HCT116 (cell line): ENCODE measurements at regions not wholly inside any gene's neighbourhood (a gene's known extent, or its start where the extent isn't known, plus 50 kb on each side); places are given as distances from the start of the nearest gene placed in this dataset.

Source experiments
- ATAC-seq: fragments of 200-7000 bp; cut with Tn5 transposase; 2 replicates; pipeline ENCODE4 v1.9.1; 2020; ENCODE audit warnings: mild to moderate bottlenecking, moderate library complexity
- BruUV-seq: library from RNA; stranded (reverse); fragments of 400-500 nt; replicated peaks from 2 replicates; lab custom pipeline; 2021; lab: Mats Ljungman, UMichigan
- CTCF ChIA-PET: fragments of 300-600 bp; sonication (Branson Sonifier 250); formaldehyde crosslinking; loops from one replicate; lab custom pipeline; 2021; ENCODE audit warnings: antibody characterized with exemption; lab: Charles Lee
- POLR2A ChIA-PET: fragments of 300-600, 350-600 bp; sonication (Branson Sonifier 250); formaldehyde crosslinking; loops from one replicate; lab custom pipeline; 2021; ENCODE audit warnings: antibody characterized with exemption; lab: Charles Lee
- RAD21 ChIA-PET, 2 experiments: fragments of 300-600 bp; sonication (Branson Sonifier 250); formaldehyde crosslinking; loops; one replicate each; lab custom pipeline; 2023; ENCODE audit warnings: low total read pairs in 2 of 2; ENCODE audit not compliant: uncharacterized antibody in 2 of 2, unreplicated experiment in 2 of 2, low non-redundant PET in 1 of 2; lab: Charles Lee
- DNase-seq: peaks from one replicate; pipeline ENCODE4 v3.0.0-alpha.2; 2010; ENCODE audit warnings: low read depth, low spot score
- H2AFZ ChIP-seq: fragments of 200-600 bp; shearing (Covaris generic), sonication (generic); 2 replicates; pipeline ENCODE4 v1.6.1; 2017; ENCODE audit warnings: low read depth, mixed run types, mixed read lengths, antibody characterized with exemption, low read length; ENCODE audit not compliant: poor library complexity, severe bottlenecking
- H3K27ac ChIP-seq: 2 replicates; pipeline ENCODE4 v1.5.1; 2012; ENCODE audit warnings: low read depth, low read length
- H3K27me3 ChIP-seq: fragments of 200-600 bp; sonication (generic); 2 replicates; pipeline ENCODE4 v1.6.1; 2016; ENCODE audit warnings: mixed run types, low read length, mixed read lengths; ENCODE audit not compliant: insufficient read depth
- H3K36me3 ChIP-seq, 2 experiments: fragments of 200-500 bp in 1 of 2; fragments of 200-600 bp in 1 of 2; sonication (Bioruptor generic) in 1 of 2; sonication (generic) in 1 of 2; 2 replicates each; pipeline versions ENCODE4 v1.5.1 to v1.6.1; 2014 to 2016; ENCODE audit warnings: low read length in 2 of 2, inconsistent platforms in 1 of 2, mixed read lengths in 1 of 2, mixed run types in 1 of 2; ENCODE audit not compliant: insufficient read depth in 2 of 2, control insufficient read depth in 1 of 2
- H3K4me1 ChIP-seq, 2 experiments: fragments of 200-600 bp in 1 of 2; sonication (generic) in 1 of 2; 2 replicates each; pipeline versions ENCODE4 v1.5.1 to v1.6.1; 2012 to 2017; ENCODE audit warnings: low read length in 2 of 2, inconsistent platforms in 1 of 2, mild to moderate bottlenecking in 1 of 2, mixed read lengths in 1 of 2, mixed run types in 1 of 2, moderate library complexity in 1 of 2; ENCODE audit not compliant: insufficient read depth in 2 of 2, control insufficient read depth in 1 of 2
- H3K4me2 ChIP-seq: fragments of 200-600 bp; sonication (generic); 2 replicates; pipeline ENCODE4 v1.6.1; 2017; ENCODE audit warnings: mixed run types, low read length, mixed read lengths
- H3K4me3 ChIP-seq, 2 experiments: fragments of 200-600 bp in 1 of 2; sonication (generic) in 1 of 2; replicated peaks in 1 of 2; 2 replicates each; pipeline ENCODE4 v1.5.1; 2011 to 2016; ENCODE audit warnings: low read length in 2 of 2, control low read depth in 1 of 2, low read depth in 1 of 2, mild to moderate bottlenecking in 1 of 2, mixed read lengths in 1 of 2, mixed run types in 1 of 2
- H3K79me2 ChIP-seq: fragments of 200-600 bp; sonication (generic); 2 replicates; pipeline ENCODE4 v1.6.1; 2017; ENCODE audit warnings: mild to moderate bottlenecking, mixed run types, low read length, moderate library complexity, mixed read lengths; ENCODE audit not compliant: insufficient read depth
- H3K9ac ChIP-seq: fragments of 200-600 bp; sonication (generic); 2 replicates; pipeline ENCODE4 v1.6.1; 2016; ENCODE audit warnings: low read length, mixed read lengths
- H3K9me2 ChIP-seq: fragments of 200-600 bp; sonication (generic), shearing (Covaris generic); 2 replicates; pipeline ENCODE4 v1.6.1; 2017; ENCODE audit warnings: mixed run types, mild to moderate bottlenecking, moderate library complexity; ENCODE audit not compliant: insufficient read depth
- H3K9me3 ChIP-seq, 2 experiments: fragments of 200-500 bp in 1 of 2; fragments of 200-600 bp in 1 of 2; sonication (Bioruptor generic) in 1 of 2; sonication (generic) in 1 of 2; 2 replicates each; pipeline ENCODE4 v1.6.1; 2014 to 2017; ENCODE audit warnings: low read length in 2 of 2, mixed read lengths in 2 of 2, inconsistent platforms in 1 of 2, low read depth in 1 of 2, mild to moderate bottlenecking in 1 of 2, mixed run types in 1 of 2, moderate library complexity in 1 of 2; ENCODE audit not compliant: control insufficient read depth in 1 of 2, insufficient read depth in 1 of 2
- H4K20me1 ChIP-seq: fragments of 200-600 bp; sonication (generic), shearing (Covaris generic); 2 replicates; pipeline ENCODE4 v1.6.1; 2017; ENCODE audit warnings: mixed run types, mild to moderate bottlenecking, moderate library complexity; ENCODE audit not compliant: insufficient read depth
- EZH2 ChIP-seq: fragments of 200-600 bp; sonication (generic); IDR thresholded peaks from 2 replicates; pipeline ENCODE4 v1.6.1; 2017; ENCODE audit warnings: antibody characterized with exemption, mixed run types
- EZH2phosphoT487 ChIP-seq: fragments of 200-600 bp; IDR thresholded peaks from 2 replicates; pipeline ENCODE4 v1.6.1; 2018; ENCODE audit warnings: antibody characterized with exemption, borderline replicate concordance
- POLR2A ChIP-seq: IDR thresholded peaks from 2 replicates; pipeline ENCODE4 v1.7.0; 2011; ENCODE audit warnings: borderline replicate concordance; ENCODE audit not compliant: insufficient read depth, insufficient read length; ENCODE audit errors: extremely low read depth
- POLR2AphosphoS5 ChIP-seq: IDR thresholded peaks from 2 replicates; pipeline ENCODE4 v1.6.1; 2011; ENCODE audit warnings: mild to moderate bottlenecking, low read depth, low read length, moderate library complexity
- SIN3A ChIP-seq: IDR thresholded peaks from 2 replicates; pipeline ENCODE4 v1.6.1; 2012; ENCODE audit warnings: low read depth
- SP1 ChIP-seq: IDR thresholded peaks from 2 replicates; pipeline ENCODE4 v1.6.1; 2012; ENCODE audit warnings: low read depth
- SRF ChIP-seq: IDR thresholded peaks from 2 replicates; pipeline ENCODE4 v1.6.1; 2012; ENCODE audit warnings: low read depth
- YY1 ChIP-seq: IDR thresholded peaks from 2 replicates; pipeline ENCODE4 v1.6.1; 2011; ENCODE audit warnings: low read length, low read depth, moderate library complexity, mild to moderate bottlenecking; ENCODE audit not compliant: insufficient replicate concordance; ENCODE audit errors: extremely low read depth
- ZFX ChIP-seq: fragments of 450-650 bp; IDR thresholded peaks from 2 replicates; pipeline ENCODE4 v1.6.1; 2017
- intact Hi-C: fragments of 100-400 bp; cut with micrococcal nuclease; formaldehyde crosslinking; loops from 2 replicates; pipeline ENCODE4 v1.10.0; 2022
- TF ChIP-seq, protein P1 (sequence below): IDR thresholded peaks from 2 replicates; pipeline ENCODE4 v1.6.1; 2011; ENCODE audit warnings: mild to moderate bottlenecking, low read length, moderate library complexity; ENCODE audit not compliant: insufficient replicate concordance; ENCODE audit errors: extremely low read depth
- TF ChIP-seq, protein P2 (sequence below), 3 experiments: fragments of 200-600 bp in 1 of 3; sonication (generic) in 1 of 3; IDR thresholded peaks in 2 of 3; conservative IDR thresholded peaks in 1 of 3; 2 replicates each; pipeline ENCODE4 v1.5.1; 2012 to 2017; ENCODE audit warnings: low read depth in 2 of 3, low read length in 2 of 3, antibody characterized with exemption in 1 of 3, borderline replicate concordance in 1 of 3, control low read depth in 1 of 3, mild to moderate bottlenecking in 1 of 3, mixed read lengths in 1 of 3, mixed run types in 1 of 3, moderate library complexity in 1 of 3; ENCODE audit not compliant: insufficient read depth in 1 of 3
- TF ChIP-seq, protein P3 (sequence below): IDR thresholded peaks from 2 replicates; pipeline ENCODE4 v1.6.1; 2012
- TF ChIP-seq, protein P4 (sequence below): IDR thresholded peaks from 2 replicates; pipeline ENCODE4 v1.6.1; 2012

DNA sequence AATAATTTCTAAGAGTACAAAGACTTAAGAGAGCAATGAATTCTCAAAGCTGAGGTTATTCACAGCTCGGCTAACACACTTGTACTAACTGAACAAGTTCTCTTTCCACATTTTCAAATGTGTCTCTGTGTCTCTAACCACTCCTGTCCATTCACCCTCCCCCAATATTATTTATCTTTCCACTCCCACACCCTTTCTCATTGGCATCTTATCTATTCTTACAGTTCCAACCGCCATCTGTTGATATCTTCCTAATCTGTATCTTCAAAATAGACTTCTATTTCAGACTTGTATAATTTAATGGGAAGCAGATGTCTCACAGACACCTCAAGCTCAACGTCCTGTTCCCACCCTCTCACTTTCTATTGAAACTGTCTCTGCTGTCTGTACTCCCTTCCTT is 205.9 kb downstream of the ANXA1 start:
- no peaks in the 10 kb centered on the region for H3K36me3 ChIP-seq
- H2AFZ ChIP-seq = no peak overlapping the region
- ChIA-PET POLR2A (no interaction called here), CTCF (no interaction called here), RAD21 (no interaction called here)
- no peak overlapping the region for H3K4me3 ChIP-seq
- DNase-seq (no peak), ATAC-seq (no peak)
- no peak overlapping the region for H3K27ac ChIP-seq
- BruUV-seq = no TSS peak
- H3K9me3 ChIP-seq = no peaks in the 10 kb centered on the region
- no peak overlapping the region for H3K4me2 ChIP-seq
- no peaks in the 10 kb centered on the region for H3K9me2 ChIP-seq
- H4K20me1 ChIP-seq = no peaks in the 10 kb centered on the region
- no peaks in the 10 kb centered on the region for H3K79me2 ChIP-seq
- H3K27me3 ChIP-seq = no peaks in the 10 kb centered on the region; the same call in 1 of the 2 replicates
- no peak overlapping the region for H3K9ac ChIP-seq
- no peaks in the 10 kb centered on the region for H3K4me1 ChIP-seq
- intact Hi-C loops = no loop called here
- TF ChIP-seq, protein P1, sequence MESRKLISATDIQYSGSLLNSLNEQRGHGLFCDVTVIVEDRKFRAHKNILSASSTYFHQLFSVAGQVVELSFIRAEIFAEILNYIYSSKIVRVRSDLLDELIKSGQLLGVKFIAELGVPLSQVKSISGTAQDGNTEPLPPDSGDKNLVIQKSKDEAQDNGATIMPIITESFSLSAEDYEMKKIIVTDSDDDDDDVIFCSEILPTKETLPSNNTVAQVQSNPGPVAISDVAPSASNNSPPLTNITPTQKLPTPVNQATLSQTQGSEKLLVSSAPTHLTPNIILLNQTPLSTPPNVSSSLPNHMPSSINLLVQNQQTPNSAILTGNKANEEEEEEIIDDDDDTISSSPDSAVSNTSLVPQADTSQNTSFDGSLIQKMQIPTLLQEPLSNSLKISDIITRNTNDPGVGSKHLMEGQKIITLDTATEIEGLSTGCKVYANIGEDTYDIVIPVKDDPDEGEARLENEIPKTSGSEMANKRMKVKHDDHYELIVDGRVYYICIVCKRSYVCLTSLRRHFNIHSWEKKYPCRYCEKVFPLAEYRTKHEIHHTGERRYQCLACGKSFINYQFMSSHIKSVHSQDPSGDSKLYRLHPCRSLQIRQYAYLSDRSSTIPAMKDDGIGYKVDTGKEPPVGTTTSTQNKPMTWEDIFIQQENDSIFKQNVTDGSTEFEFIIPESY = no peak

DNA sequence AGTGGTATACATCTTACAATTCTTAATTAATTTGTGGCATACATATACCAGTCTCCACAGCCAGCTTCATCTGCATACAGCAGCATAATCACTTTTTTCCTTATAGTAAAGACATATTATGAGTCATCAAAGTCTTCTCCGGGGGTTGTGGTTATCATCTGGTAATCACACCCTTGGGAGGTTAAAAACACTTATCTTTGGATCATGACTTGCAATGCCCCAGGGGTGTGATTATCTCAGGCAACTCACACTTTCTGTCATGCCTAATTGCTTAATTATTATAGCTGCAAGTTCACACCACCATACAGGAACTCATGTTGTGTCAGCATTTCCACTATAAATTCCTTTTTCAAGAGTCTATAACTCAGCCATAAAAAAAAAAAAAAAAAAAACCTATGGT is 218.4 kb downstream of the ANXA1 start:
- TF ChIP-seq ZFX (no peak), SIN3A (no peak), EZH2 (no peak), POLR2AphosphoS5 (no peak), SRF (no peak), POLR2A (no peak), SP1 (no peak), EZH2phosphoT487 (no peak), YY1 (no peak)
- TF ChIP-seq, protein P2, sequence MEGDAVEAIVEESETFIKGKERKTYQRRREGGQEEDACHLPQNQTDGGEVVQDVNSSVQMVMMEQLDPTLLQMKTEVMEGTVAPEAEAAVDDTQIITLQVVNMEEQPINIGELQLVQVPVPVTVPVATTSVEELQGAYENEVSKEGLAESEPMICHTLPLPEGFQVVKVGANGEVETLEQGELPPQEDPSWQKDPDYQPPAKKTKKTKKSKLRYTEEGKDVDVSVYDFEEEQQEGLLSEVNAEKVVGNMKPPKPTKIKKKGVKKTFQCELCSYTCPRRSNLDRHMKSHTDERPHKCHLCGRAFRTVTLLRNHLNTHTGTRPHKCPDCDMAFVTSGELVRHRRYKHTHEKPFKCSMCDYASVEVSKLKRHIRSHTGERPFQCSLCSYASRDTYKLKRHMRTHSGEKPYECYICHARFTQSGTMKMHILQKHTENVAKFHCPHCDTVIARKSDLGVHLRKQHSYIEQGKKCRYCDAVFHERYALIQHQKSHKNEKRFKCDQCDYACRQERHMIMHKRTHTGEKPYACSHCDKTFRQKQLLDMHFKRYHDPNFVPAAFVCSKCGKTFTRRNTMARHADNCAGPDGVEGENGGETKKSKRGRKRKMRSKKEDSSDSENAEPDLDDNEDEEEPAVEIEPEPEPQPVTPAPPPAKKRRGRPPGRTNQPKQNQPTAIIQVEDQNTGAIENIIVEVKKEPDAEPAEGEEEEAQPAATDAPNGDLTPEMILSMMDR (IDR thresholded peaks at IDR 0.05 in 2 of 3, conservative IDR thresholded peaks at IDR 0.05 in 1 of 3; ENCODE audit: borderline replicate concordance in 1 of 3, insufficient read depth in 1 of 3, low read depth in 2 of 3, low read length in 2 of 3) = no peak
- TF ChIP-seq, protein P3, sequence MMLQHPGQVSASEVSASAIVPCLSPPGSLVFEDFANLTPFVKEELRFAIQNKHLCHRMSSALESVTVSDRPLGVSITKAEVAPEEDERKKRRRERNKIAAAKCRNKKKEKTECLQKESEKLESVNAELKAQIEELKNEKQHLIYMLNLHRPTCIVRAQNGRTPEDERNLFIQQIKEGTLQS = no peak
- TF ChIP-seq, protein P4, sequence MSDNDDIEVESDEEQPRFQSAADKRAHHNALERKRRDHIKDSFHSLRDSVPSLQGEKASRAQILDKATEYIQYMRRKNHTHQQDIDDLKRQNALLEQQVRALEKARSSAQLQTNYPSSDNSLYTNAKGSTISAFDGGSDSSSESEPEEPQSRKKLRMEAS = no peak
- Histone ChIP-seq H2AFZ (no peak overlapping the region), H3K9me3 (no peaks in the 10 kb centered on the region), H3K27me3 (peaks cover 5% of the 10 kb centered on the region; the same call in 1 of the 2 replicates), H3K9me2 (no peaks in the 10 kb centered on the region), H3K4me1 (no peaks in the 10 kb centered on the region), H3K4me3 (no peak overlapping the region), H3K9ac (no peak overlapping the region), H3K36me3 (no peaks in the 10 kb centered on the region), H3K79me2 (no peaks in the 10 kb centered on the region), H3K4me2 (no peak overlapping the region), H4K20me1 (no peaks in the 10 kb centered on the region), H3K27ac (no peak overlapping the region)
- intact Hi-C loops = no loop called here
- ChIA-PET RAD21 (no interaction called here), CTCF (no interaction called here), POLR2A (no interaction called here)
- no peak for DNase-seq
- BruUV-seq = no TSS peak
- ATAC-seq = no peak
